ENCODE measurements at regions not wholly inside any gene's neighbourhood (a gene's known extent, or its start where the extent isn't known, plus 50 kb on each side); places are given as distances from the start of the nearest gene placed in this dataset.
"Not testable (repeated sequence)": the region's sequence is repeated elsewhere in the genome, so short reads cannot be mapped to it uniquely, and the experiment has no call there.

DNA sequence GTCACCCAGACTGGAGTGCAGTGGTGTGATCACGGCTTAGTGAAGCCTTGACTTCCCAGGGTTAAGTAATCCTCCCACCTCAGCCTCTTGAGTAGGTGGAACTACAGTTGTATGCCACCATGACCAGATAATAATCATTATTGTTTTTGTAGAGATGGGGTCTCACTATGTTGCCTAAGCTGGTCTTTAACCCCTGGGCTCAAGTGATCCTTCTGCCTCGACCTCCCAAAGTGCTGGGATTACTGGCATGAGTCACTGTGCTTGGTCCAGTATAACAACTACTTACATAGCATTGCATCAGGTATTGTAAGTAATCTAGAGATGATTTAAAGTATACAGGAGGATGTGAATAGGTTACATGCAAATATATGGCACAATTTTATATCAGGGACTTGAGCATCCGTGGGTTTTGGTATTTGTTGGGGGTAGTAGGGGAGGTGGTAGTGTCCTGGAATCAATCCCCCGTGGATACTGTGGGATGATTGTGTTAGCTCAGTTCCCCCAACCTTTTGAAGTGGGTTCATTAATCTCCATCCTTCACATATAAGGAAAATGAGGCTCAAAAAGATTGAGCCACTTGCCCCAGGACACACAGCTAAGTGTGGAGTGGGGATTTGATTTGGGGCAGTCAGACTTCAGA is 61.4 kb upstream of the CNIH3 start:
- no peak for DNase-seq (ENCODE audit: low spot score)
- intact Hi-C loops (cut with DNase I): no loop called here

DNA sequence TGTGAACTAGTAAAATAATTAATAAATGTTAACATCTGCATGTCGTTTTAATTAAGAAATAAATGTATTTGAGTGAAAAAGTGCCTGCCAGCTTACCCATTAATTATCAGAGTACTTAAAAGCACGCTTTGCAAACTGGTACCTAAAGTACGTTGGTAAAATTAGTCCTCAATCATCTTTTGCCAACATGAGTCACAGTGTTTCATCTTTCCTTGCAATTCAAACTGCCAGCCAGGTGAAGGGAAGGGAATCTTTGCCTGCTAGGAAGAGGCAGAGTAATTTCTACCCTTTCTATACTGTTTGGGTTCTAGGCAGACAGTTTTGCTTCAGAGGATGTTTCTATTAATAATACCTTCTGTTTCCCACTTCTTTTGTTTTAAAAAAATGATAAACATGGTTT is 57.2 kb upstream of the CNIH3 start:
- DNase-seq (ENCODE audit: low spot score): no peak
- intact Hi-C loops (cut with DNase I): no loop called here

DNA sequence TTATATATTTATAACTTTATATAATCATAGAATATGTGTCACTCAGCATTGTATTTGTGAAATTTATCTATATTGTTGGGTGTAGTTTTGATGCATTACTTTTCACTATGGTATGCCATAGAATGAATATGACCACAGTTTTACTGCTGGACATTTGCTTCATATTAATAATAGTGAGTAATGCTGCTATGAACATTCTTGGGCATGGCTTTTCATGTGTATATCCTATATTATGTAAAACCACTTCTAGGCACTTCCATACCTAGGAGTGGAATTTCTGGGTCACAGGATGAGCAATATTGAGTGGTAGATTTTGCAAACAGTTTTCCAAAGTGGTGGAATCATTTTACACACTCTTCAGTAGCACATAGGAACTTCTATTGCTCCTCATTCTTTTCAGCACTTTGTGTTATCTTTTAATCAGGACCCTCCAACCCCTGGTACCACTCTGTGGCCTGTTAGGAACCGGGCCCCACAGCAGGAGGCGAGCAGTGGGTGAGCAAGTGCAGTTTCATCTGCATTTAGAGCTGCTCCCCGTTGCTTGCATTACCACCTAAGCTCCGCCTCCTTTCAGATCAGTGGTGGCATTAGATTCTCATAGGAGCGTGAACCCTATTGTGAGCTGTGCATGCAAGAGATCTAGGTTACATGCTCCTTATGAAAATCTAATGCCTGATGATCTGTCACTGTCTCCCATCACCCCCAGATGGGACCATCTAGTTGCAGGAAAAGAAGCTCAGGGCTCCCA is 56.0 kb upstream of the CNIH3 start:
- DNase-seq (ENCODE audit: low spot score): no peak
- intact Hi-C loops (cut with DNase I): no loop called here

DNA sequence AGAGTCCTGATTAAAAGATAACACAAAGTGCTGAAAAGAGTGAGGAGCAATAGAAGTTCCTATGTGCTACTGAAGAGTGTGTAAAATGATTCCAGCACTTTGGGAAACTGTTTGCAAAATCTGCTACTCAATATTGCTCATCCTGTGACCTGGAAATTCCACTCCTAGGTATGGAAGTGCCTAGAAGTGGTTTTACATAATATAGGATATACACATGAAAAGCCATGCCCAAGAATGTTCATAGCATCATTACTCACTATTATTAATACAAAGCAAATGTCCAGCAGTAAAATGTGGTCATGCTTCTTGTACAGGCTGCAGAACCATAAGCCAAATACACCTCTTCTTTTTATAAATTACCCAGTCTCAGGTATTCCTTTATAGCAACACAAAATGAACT is 53.2 kb upstream of the CNIH3 start:
- intact Hi-C loops (cut with DNase I); DNase-seq (ENCODE audit: low spot score): not testable (repeated sequence)

DNA sequence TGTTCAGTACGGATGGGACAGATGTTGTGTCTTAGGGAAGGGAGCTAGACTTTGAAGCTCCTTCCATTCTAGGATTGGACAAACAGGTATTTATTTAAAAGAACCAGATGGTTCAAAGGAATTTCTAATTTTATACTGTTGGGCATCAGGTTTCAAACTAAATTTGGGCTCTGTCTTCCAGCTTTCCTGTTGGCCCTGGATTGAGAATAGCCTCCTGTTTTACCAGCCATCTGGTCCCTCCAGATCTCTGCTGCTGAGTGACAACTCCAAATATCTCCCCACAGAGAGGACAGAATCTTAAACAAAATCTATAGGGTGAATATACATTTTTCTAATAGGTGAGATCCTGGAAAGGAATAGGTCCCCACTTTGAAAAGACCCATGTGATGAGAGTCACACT is 52.5 kb upstream of the CNIH3 start:
- no peak for DNase-seq (ENCODE audit: low spot score)
- intact Hi-C loops (cut with DNase I): no loop called here

DNA sequence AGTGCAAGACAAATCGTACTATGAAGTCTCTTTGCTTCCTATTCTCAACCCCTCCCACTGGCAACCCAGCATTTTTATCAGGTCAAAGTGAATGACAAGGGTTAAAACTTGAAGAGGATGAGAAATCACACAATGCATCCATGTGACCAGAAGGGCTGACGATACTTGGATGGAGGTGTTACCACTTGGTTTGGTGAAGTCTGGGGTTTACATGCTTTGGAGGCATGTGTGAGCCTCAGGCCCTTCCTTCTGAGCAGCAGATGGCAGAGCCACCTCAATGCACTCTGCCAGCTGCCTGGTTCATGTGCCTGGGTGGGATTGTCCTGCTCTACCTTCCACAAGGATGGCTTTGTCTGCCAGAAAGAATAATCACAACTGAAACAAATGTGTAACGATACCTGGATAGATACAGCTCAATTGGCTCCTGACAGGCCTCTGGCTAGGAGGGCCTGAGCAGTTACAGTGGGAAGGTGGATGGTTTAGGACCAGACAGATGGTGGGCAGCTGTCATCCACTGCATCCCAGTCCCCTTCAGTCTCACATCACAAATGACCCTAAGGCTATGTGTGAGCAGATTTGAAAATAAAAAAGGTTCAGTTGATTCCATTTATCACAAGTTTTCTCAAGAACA is 51.5 kb upstream of the CNIH3 start:
- intact Hi-C loops (cut with DNase I): no loop called here
- DNase-seq (ENCODE audit: low spot score): no peak

DNA sequence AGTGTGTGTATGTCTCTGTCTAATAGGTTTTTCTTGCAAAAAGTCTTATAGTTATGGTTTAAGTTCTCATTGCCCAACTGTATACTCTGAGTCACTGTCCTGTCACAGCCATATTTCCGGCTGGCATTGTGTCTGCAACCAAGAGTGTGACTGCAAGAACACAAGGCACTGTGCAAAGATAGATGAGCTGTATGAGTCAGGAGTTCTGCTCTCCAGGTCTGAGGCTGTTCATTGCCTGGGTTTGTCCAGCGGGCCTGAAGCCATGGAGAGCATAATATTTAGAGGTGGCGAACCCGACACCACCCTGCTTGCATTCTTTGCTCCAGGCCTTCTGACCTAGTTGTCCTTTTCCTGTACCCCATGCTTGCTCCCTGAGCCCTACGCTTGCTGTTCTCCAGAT is 50.9 kb upstream of the CNIH3 start:
- intact Hi-C loops (cut with DNase I): no loop called here
- DNase-seq (ENCODE audit: low spot score): no peak

DNA sequence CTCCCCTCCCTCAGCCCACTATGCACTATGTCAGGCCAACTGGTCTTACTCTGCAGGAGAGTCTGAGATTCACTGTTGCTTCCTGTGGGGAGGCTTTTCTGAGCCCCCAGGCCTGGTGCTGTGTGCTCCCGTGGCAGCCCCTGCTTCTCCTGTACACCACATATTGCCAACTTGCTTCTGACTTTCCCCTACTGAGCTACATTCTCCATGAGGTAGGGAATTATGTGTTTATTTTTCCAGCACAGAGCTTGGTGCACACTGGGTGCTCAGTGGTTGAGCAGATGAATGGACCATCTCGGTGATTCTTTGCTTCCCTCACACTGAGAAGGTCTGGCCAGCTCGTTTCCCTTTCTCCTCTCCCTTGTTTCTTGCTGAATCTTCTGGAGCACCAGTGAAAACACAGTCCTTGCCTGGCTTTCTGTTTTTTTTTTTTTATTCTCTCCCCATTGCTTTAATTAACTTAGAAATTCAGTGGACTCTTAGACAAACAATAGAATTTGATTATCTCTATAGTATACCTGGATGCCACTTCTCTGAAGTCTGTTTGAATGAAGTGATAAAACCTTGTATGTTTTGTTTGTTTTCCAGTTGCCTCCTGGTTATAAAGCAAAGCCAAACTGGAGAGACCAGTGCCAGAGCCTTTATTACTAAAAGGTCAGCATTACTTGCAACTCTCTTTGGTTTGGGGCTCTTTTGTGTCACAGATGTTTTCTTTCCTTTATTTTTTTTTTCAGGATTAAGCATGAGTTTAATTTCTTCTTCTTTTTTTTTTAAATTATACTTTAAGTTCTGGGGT is 50.3 kb upstream of the CNIH3 start:
- no peak for DNase-seq (ENCODE audit: low spot score)
- intact Hi-C loops (cut with DNase I): no loop called here

All from posterior vena cava (tissue), 2 donors.